HG03103 (cell line): ENCODE measurements at regions not wholly inside any gene's neighbourhood (a gene's known extent, or its start where the extent isn't known, plus 50 kb on each side); places are given as distances from the start of the nearest gene placed in this dataset.
"Not testable (repeated sequence)": the region's sequence is repeated elsewhere in the genome, so short reads cannot be mapped to it uniquely, and the experiment has no call there.

Experiments
- ATAC-seq: cut with Tn5 transposase; IDR thresholded peaks from one replicate; pipeline ENCODE4 v1.9.1; 2021; ENCODE audit warnings: low read depth; ENCODE audit not compliant: unreplicated experiment

- not testable (repeated sequence) for ATAC-seq
Measured at GRCh38 chr9:117851836-117852461, 147.7 kb downstream of the TLR4 start.

GRCh38 chr9:117858561-117858960 lies 154.4 kb downstream of the TLR4 start:
- ATAC-seq = no peak

GRCh38 chr9:117860849-117861248 lies 156.6 kb downstream of the TLR4 start:
- no peak for ATAC-seq

- ATAC-seq = no peak
Measured at GRCh38 chr9:117864385-117865057, 160.3 kb downstream of the TLR4 start.

- no peak for ATAC-seq
Measured at GRCh38 chr9:117868594-117868993, 164.4 kb downstream of the TLR4 start.

GRCh38 chr9:117869287-117869686 lies 165.1 kb downstream of the TLR4 start:
- no peak for ATAC-seq

GRCh38 chr9:117869712-117870111 lies 165.5 kb downstream of the TLR4 start:
- ATAC-seq = no peak

- ATAC-seq = no peak
Measured at GRCh38 chr9:117873664-117874063, 169.5 kb downstream of the TLR4 start.

- no peak for ATAC-seq
Measured at GRCh38 chr9:117875886-117876285, 171.7 kb downstream of the TLR4 start.

- ATAC-seq = no peak
Measured at GRCh38 chr9:117882171-117882570, 178.0 kb downstream of the TLR4 start.

- no peak for ATAC-seq
Measured at GRCh38 chr9:117886616-117887015, 182.4 kb downstream of the TLR4 start.

- ATAC-seq = no peak
Measured at GRCh38 chr9:117887383-117887782, 183.2 kb downstream of the TLR4 start.

GRCh38 chr9:117887941-117888340 lies 183.7 kb downstream of the TLR4 start:
- no peak for ATAC-seq

GRCh38 chr9:117903453-117903852 lies 199.2 kb downstream of the TLR4 start:
- no peak for ATAC-seq

- ATAC-seq = no peak
Measured at GRCh38 chr9:117906763-117907162, 202.6 kb downstream of the TLR4 start.

- no peak for ATAC-seq
Measured at GRCh38 chr9:117907420-117907819, 203.2 kb downstream of the TLR4 start.

- no peak for ATAC-seq
Measured at GRCh38 chr9:117916291-117916690, 212.1 kb downstream of the TLR4 start.

- ATAC-seq = no peak
Measured at GRCh38 chr9:117917873-117918272, 213.7 kb downstream of the TLR4 start.

- ATAC-seq = no peak
Measured at GRCh38 chr9:117919538-117919937, 215.3 kb downstream of the TLR4 start.

GRCh38 chr9:117926031-117926658 lies 221.9 kb downstream of the TLR4 start:
- ATAC-seq = no peak

GRCh38 chr9:117927354-117927753 lies 223.2 kb downstream of the TLR4 start:
- no peak for ATAC-seq

- ATAC-seq = no peak
Measured at GRCh38 chr9:117929868-117930267, 225.7 kb downstream of the TLR4 start.
